ENCODE measurements at regions not wholly inside any gene's neighbourhood (a gene's known extent, or its start where the extent isn't known, plus 50 kb on each side); places are given as distances from the start of the nearest gene placed in this dataset.

GRCh38 chr13:68078469-68078868 is 848.3 kb upstream of the PCDH9 start:
- no peak for DNase-seq

DNA sequence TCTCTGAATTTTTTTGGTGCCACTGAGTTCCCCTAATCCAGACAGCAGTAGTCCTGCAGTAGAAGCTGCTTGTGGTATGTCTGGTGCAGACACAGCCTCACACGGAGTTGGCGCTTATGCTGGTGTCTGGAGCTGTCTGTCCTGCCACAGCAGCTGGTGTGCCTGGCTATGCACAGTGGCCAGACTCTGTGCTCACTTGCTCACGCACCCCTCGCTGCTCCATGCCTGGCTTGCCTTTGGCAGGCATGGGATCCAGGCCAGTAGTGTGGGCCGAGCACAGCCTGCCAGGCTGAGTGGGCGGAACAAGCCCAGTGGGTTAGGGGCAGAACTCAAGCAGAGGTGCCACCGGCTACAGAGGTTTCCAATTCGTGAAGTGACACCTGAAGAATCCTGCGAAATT is 845.9 kb upstream of the PCDH9 start:
- DNase-seq, result no peak

DNA sequence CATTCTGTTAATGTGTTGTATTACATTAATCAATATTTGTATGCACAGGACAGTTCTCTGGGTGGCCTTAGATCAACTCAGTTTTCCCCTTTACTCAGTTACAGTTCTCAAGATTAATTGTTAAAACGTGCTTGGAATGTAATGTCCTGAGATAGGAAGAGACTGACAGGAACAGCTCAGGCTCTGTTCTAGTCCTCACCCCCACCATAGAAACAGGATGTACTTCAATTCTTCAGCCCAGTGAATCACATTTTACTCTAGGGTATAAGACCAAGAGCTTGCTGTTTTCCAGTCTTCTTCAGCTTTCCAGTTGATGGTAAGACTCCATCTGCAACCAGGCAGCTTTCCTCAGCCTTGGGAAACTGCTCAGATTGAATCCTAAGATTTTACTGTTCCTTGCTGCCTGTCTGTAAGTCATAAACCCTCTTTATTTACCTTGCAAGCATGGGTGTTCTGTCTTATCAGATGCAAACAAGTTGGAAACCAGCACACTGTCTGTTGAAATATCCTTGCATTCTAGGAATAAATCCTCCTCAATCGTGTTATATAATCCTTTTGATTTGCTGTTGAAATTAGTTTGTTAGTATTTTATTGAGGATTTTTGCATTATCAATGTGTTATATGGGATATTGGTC is 836.9 kb upstream of the PCDH9 start:
- DNase-seq, result no peak

- no peak for DNase-seq
Observed at GRCh38 chr13:68064001-68064770, 834.0 kb upstream of the PCDH9 start.

GRCh38 chr13:68063181-68063580 is 833.0 kb upstream of the PCDH9 start:
- no peak for DNase-seq

GRCh38 chr13:68057836-68058235 is 827.7 kb upstream of the PCDH9 start:
- DNase-seq, result no peak

DNA sequence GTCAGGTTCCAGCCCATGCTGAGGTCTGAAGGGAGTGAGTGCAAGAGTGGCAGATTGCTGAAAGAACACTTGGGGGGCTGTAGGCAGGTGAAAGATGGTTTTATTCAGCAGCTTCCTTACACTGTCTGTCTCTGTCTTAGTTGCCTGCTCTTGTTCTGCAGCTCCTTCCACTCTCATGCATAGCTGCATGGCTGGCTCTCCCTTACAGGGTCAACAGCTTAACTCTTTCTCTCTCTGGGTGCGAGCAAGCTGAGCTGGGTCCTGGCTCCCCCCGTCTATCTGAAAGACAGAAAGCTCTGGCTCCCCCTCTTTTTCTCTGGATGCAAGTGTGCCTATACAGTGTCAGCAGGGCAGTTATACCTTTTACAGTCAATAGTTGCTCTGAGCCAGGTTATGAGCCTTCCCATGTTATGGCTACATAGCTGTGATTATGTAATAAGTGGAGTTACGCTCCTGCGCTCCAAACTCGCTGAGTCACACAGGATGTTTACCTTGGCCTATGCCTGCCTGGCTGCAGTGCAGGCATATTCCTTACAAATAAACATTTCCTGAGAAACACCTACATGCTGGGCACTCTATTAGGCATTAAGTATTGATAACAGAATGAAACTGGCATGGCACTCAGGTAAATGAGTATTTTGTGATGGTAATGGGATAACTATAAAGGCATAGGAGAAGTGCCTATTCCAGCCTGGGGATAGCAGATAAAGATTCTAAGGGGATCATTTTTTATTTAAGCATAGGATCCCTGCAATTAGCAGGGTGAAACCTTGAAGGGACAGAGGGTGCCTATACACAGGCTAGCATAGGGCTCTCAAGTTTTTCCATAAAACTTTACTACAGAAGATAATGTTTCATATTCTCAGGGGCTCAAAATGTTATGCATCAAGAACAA is 826.9 kb upstream of the PCDH9 start:
- no peak for DNase-seq

DNA sequence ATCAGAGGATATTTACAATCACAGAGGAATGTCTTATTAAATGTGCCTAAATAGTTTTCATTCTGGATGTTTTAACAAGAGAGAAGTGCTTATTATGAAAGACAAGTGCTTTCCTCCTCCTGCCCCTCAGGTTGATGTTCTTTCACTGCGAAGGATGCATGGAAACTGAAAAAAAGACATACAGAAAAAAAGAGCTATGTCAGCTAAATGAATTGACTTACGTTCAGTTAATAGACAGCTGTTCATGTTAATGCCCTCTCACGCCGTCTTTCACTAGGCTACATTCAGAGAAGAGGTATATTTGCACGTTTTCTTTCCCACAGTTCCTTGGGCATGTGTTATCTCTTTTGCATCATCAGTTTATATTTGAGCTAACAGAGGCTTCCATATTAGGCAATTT is 821.8 kb upstream of the PCDH9 start:
- DNase-seq, result no peak

DNA sequence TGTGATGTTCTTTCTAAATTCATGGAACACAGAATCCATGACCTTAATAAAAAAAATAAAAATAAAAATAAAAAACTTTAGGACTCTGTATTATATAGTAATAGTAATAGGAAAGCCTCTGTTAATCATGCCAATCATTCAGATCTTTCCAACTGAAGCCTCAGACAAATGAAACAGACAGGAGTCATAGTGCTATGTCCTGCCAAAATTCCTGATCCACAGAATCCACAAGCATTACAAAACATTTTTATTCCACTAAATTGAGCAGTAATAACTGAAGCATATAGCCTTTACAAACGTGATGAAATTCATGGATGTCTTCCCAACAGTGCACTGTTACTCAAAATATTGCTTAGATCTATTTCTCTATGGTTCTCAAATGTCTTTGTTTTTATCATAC is 820.6 kb upstream of the PCDH9 start:
- DNase-seq, result no peak

DNA sequence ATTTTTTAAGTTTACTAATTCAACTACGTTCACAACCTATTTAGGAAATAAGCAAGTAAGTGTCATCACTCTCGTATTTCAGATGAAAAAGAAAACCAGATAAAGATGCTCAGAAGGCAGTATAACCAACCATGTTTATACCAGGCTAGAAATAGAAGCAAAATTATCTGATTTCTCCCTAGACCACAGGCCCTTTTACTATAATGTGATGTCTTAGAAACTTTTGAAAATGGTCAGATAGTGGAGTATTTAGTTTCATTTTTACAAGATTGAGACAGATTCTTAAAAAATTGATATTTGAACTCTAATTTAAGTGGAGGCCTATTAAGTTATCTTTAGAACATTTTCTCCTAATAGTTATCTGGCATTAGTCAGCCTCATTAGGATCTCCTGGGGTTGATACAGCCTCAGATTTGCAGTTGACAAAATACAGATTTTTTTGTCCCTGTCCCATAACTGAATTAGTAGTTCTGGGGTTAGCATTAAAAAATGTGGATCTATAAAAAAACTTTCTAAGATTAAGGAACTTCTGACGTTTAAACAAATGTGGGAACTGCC is 818.7 kb upstream of the PCDH9 start:
- no peak for DNase-seq

- no peak for DNase-seq
Observed at GRCh38 chr13:68047889-68048288, 817.8 kb upstream of the PCDH9 start.

DNA sequence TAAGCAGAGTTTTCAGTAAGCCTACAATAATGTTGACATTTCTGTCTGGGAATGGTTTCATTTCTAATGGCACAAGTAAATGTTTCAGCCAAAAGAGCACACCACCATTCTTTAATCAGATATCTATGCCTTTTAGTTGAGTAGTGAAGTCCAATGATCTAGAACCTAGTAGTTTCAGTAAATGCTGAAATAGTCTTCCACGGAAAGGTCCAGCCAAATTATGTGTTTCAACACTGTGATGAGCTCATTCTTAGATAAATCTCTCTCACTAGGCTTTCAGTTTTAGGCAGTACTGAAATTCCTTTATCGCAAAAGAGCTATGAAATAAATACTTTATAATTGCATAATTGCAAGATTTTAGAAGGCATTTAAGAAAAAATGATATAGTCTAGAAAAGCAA is 816.8 kb upstream of the PCDH9 start:
- no peak for DNase-seq

DNA sequence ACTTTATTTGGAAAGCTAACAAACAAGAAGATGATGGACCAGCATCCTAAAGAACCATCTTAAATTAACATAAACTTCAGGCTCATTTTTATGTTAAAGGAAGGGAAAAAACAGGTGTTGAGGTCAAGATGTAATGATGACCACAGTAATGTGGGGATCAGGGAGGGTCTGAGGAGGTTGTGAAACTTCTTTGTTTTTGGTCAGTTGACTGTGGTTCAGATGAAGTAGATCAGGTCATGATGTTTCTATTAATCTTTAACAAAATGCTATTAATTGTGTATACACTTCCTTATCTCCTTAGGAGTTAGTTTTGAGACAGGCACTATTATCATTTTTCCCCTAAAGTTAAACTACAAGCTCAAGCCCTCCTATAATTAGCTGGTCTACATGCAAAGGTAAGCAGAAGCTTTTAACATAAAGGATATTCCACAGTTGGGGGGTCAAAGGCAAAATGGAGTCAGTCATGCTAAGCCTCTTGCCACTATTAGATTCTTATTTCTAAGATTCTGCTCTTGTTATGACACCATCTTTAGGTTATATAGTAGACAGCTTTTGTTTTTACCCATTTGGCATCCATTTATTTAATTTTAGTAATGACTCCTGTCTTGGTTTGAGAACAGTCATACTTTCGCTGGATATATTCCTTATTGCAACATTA is 800.1 kb upstream of the PCDH9 start:
- no peak for DNase-seq

- no peak for DNase-seq
Observed at GRCh38 chr13:68028701-68029100, 798.6 kb upstream of the PCDH9 start.

DNA sequence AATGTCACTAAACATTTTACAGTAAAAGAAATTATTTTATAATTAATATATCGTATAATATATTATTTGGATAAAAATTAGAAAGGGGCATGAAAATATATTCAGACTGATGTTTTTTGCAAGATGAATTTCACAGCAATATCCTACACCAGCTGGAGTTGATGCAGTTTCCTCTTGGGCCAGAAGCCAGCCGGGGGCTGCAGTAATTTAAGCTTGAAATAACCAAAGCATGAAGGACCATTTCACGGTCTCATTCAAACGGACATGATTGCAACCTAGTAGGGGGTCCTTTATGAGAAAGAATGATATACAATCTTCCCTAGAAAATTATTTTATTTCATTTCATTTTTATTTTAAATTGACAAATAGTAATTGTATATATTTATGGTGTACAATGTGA is 797.2 kb upstream of the PCDH9 start:
- DNase-seq, result peak; percentile 30

DNA sequence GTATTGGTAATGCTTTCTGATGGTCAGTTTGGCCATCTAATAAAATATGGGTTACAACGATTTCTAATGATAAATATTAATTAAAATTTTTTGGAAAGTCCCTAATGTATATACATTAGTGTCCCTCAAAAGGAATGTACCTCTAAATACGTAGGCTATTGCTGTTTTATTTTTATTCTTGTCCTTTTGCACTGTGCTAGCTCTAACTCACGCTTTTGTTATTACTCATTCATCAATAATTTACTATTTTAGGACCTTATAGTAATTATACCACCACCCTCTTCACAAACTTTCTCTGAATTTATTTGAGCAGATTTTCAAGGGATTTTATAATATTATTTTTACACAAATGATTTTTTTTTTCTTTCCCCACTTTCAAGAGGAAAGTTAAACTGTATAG is 795.9 kb upstream of the PCDH9 start:
- no peak for DNase-seq

DNA sequence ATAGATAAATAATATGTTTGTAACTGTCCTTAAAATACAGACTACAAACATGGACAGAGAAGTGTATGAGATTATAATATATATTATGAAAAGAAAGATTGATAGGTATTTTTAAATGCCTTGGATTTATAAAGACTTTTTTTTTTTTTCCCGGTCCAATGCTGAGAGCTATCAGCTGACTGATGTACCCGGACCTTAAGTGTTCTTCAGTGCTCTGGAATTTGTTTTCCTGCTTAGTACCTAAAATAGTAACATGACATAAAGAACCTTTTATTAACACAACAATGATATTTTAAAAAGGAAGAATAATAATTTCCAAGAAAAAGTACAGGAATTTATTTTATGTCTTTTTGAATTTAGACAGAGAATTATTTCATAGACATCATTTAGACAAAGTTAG is 795.5 kb upstream of the PCDH9 start:
- no peak for DNase-seq

- DNase-seq, result no peak
Observed at GRCh38 chr13:68023838-68024581, 793.9 kb upstream of the PCDH9 start.

DNA sequence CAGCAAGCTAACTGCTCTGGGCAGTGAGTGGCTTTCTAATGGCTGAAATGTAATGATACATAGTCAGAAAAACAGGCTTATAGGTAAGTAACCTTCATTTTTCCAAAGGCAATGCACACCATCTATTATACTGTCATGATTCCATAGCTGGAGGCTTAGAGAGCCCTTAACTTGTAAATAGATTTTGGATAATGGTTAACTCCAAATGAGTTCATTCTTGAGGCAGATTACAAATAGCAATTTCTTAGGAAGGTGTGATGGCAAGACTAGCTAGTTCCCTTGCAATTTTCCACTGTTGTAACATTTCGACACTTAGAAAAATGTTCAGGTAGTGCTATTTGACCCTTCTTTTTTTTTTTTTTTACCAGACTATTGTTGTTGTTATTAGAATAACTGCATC is 789.8 kb upstream of the PCDH9 start:
- no peak for DNase-seq

- no peak for DNase-seq
Observed at GRCh38 chr13:68009546-68009945, 779.4 kb upstream of the PCDH9 start.

- no peak for DNase-seq
Observed at GRCh38 chr13:68007576-68007975, 777.4 kb upstream of the PCDH9 start.

GRCh38 chr13:67996101-67996500 is 766.0 kb upstream of the PCDH9 start:
- no peak for DNase-seq

Measured in NCI-H345 (cell line).